Tibial nerve (tissue), 4 donors: ENCODE measurements at regions not wholly inside any gene's neighbourhood (a gene's known extent, or its start where the extent isn't known, plus 50 kb on each side); places are given as distances from the start of the nearest gene placed in this dataset.

Source experiments
- DNase-seq, 2 donors: peaks; one replicate each; pipeline ENCODE4 v3.0.0-alpha.2; 2019; ENCODE audit warnings: low spot score in 2 of 2
- H3K27ac ChIP-seq, 4 donors: fragments of 200-600 bp; sonication (generic) in 3 of 4; one replicate each; pipeline ENCODE4 v1.5.1; 2017 to 2019; ENCODE audit warnings: mild to moderate bottlenecking in 1 of 4
- H3K27me3 ChIP-seq, 2 donors: fragments of 200-600 bp; sonication (generic) in 1 of 2; one replicate each; pipeline versions ENCODE4 v1.5.1 to v1.6.0; 2017 to 2019
- H3K36me3 ChIP-seq, 3 donors: fragments of 200-600 bp; sonication (generic); one replicate each; pipeline ENCODE4 v1.5.1; 2018 to 2019
- H3K4me1 ChIP-seq, 4 donors: fragments of 200-600 bp; sonication (generic) in 3 of 4; one replicate each; pipeline ENCODE4 v1.5.1; 2017 to 2019
- H3K4me3 ChIP-seq, 4 donors: fragments of 200-600 bp; sonication (generic) in 3 of 4; one replicate each; pipeline ENCODE4 v1.5.1; 2017 to 2019; ENCODE audit warnings: mild to moderate bottlenecking in 1 of 4, moderate library complexity in 1 of 4
- H3K9me3 ChIP-seq, 4 donors: fragments of 200-600 bp; sonication (generic) in 3 of 4; one replicate each; pipeline ENCODE4 v1.5.1; 2017 to 2019
- CTCF ChIP-seq, 5 experiments: fragments of 200-600 bp in 3 of 5; fragments of 450-650 bp in 2 of 5; sonication (generic) in 3 of 5; IDR thresholded peaks; one replicate each; pipeline ENCODE4 v1.5.1; 2016 to 2019; ENCODE audit warnings: antibody characterized with exemption in 5 of 5, mild to moderate bottlenecking in 3 of 5, moderate library complexity in 2 of 5
- EP300 ChIP-seq, 2 donors: sonication (generic); formaldehyde crosslinking; IDR thresholded peaks; one replicate each; pipeline ENCODE4 v1.6.1; 2017; ENCODE audit warnings: antibody characterized with exemption in 2 of 2, mild to moderate bottlenecking in 1 of 2
- POLR2A ChIP-seq, 2 donors: fragments of 450-650 bp; IDR thresholded peaks; one replicate each; pipeline ENCODE4 v1.6.1; 2017; ENCODE audit warnings: antibody characterized with exemption in 2 of 2, mild to moderate bottlenecking in 2 of 2, moderate library complexity in 2 of 2
- WGBS, 2 donors: methylation state at CpG; one replicate each; pipeline ENCODE4 v1.1.5; 2018; 5-methylcytosine and 5-hydroxymethylcytosine counted together

DNA sequence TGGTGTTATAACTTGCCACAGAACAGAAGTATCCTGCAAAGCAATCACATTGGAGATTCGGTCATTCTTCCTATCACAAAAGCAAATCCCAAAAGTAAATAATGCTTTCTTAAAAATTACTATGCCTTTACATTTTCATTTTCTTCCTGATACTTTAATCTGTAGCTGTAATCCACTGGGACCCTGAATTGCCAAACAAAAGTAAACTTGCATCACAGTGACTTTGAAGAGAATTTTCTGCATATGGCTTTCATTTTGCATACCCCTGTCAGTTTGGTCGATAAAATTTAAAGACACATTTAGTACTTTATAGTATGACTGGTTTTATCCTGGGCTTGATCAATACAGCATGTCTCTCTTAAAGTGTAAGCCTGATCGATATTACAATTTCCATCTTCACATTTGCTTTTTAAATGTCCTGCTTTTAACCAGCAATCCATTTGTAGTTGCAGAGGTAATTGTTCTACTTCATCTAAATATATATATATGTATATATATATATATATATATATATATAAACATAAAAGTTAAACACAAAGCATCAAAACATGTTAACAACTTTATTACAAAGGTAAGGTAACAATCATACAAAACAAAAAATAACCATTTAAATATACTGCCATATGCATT, 53.7 kb upstream of the PLEKHA5 start:
- no peak for DNase-seq
- H3K4me1 ChIP-seq: no peaks in the 10 kb centered on the region
- no peaks in the 10 kb centered on the region for H3K9me3 ChIP-seq
- no peak overlapping the region for H3K4me3 ChIP-seq
- H3K27me3 ChIP-seq: no peaks in the 10 kb centered on the region
- H3K27ac ChIP-seq: no peak overlapping the region
- TF ChIP-seq CTCF (IDR thresholded peaks at IDR 0.05): no peak
- TF ChIP-seq EP300 (IDR thresholded peaks at IDR 0.05): no peak
- no peak for TF ChIP-seq POLR2A (IDR thresholded peaks at IDR 0.05)
- H3K36me3 ChIP-seq: no peaks in the 10 kb centered on the region
- 76 to 80% methylated on average over 3 of the region's 3 CpGs for WGBS, 2 donors
